ENCODE measurements at regions not wholly inside any gene's neighbourhood (a gene's known extent, or its start where the extent isn't known, plus 50 kb on each side); places are given as distances from the start of the nearest gene placed in this dataset.

GRCh38 chr2:122590524-122590923 lies 835.1 kb downstream of the TSN start:
- no peak for DNase-seq

GRCh38 chr2:122595065-122595464 lies 839.6 kb downstream of the TSN start:
- no peak for DNase-seq

- DNase-seq: no peak
Measured at GRCh38 chr2:122596598-122596997, 841.1 kb downstream of the TSN start.

- DNase-seq: no peak
Measured at GRCh38 chr2:122598784-122599183, 843.3 kb downstream of the TSN start.

GRCh38 chr2:122610948-122611609 lies 855.6 kb downstream of the TSN start:
- no peak for DNase-seq

- no peak for DNase-seq
Measured at GRCh38 chr2:122622934-122623333, 867.5 kb downstream of the TSN start.

- no peak for DNase-seq
Measured at GRCh38 chr2:122627388-122627787, 871.9 kb downstream of the TSN start.

GRCh38 chr2:122634256-122634655 lies 878.8 kb downstream of the TSN start:
- no peak for DNase-seq

- DNase-seq: no peak
Measured at GRCh38 chr2:122634920-122635319, 879.5 kb downstream of the TSN start.

GRCh38 chr2:122635686-122636085 lies 880.2 kb downstream of the TSN start:
- no peak for DNase-seq

GRCh38 chr2:122636097-122636496 lies 880.6 kb downstream of the TSN start:
- no peak for DNase-seq

GRCh38 chr2:122639176-122639575 lies 883.7 kb downstream of the TSN start:
- no peak for DNase-seq

- DNase-seq: no peak
Measured at GRCh38 chr2:122639711-122640110, 884.3 kb downstream of the TSN start.

GRCh38 chr2:122643725-122644329 lies 888.4 kb downstream of the TSN start:
- peak; percentile 99 for DNase-seq

- DNase-seq: no peak
Measured at GRCh38 chr2:122651236-122651635, 895.8 kb downstream of the TSN start.

- no peak for DNase-seq
Measured at GRCh38 chr2:122651780-122652179, 896.3 kb downstream of the TSN start.

- no peak for DNase-seq
Measured at GRCh38 chr2:122652670-122653069, 897.2 kb downstream of the TSN start.

GRCh38 chr2:122656403-122656802 lies 901.0 kb downstream of the TSN start:
- DNase-seq: no peak

- DNase-seq: peak; percentile 96
Measured at GRCh38 chr2:122660786-122661634, 905.6 kb downstream of the TSN start.

GRCh38 chr2:122663620-122664019 lies 908.2 kb downstream of the TSN start:
- DNase-seq: peak; percentile 49

- DNase-seq: no peak
Measured at GRCh38 chr2:122669627-122670026, 914.2 kb downstream of the TSN start.

- peak; percentile 30 for DNase-seq
Measured at GRCh38 chr2:122670897-122671296, 915.4 kb downstream of the TSN start.

- DNase-seq: no peak
Measured at GRCh38 chr2:122680662-122681061, 925.2 kb downstream of the TSN start.

GRCh38 chr2:122681626-122682025 lies 926.2 kb downstream of the TSN start:
- DNase-seq: no peak

Data from NCI-H146 (cell line).